ENCODE measurements at regions not wholly inside any gene's neighbourhood (a gene's known extent, or its start where the extent isn't known, plus 50 kb on each side); places are given as distances from the start of the nearest gene placed in this dataset.

- TF ChIP-seq CTCF (IDR thresholded peaks at IDR 0.05; ENCODE audit: low read depth, low read length, missing control alignments) = no peak
- no peak for DNase-seq (ENCODE audit: low read depth)
- H3K4me3 ChIP-seq (ENCODE audit: low read depth, low read length) = no peak overlapping the region
- in situ Hi-C loops (cut with HindIII; ENCODE audit: low sequenced_read_pairs) = no loop called here
These were observed 132.6 kb downstream of the BCOR start for GRCh38 chrX:39965051-39965573.

GRCh38 chrX:39966176-39966575, 131.6 kb downstream of the BCOR start:
- TF ChIP-seq CTCF (IDR thresholded peaks at IDR 0.05; ENCODE audit: low read depth, low read length, missing control alignments) = no peak
- no peak overlapping the region for H3K4me3 ChIP-seq (ENCODE audit: low read depth, low read length)
- in situ Hi-C loops (cut with HindIII; ENCODE audit: low sequenced_read_pairs) = no loop called here
- no peak for DNase-seq (ENCODE audit: low read depth)

- in situ Hi-C loops (cut with HindIII; ENCODE audit: low sequenced_read_pairs) = no loop called here
- no peak for DNase-seq (ENCODE audit: low read depth)
- H3K4me3 ChIP-seq (ENCODE audit: low read depth, low read length) = no peak overlapping the region
- TF ChIP-seq CTCF (IDR thresholded peaks at IDR 0.05; ENCODE audit: low read depth, low read length, missing control alignments) = no peak
These were observed 130.4 kb downstream of the BCOR start for GRCh38 chrX:39967348-39967747.

GRCh38 chrX:39969099-39969818, 128.5 kb downstream of the BCOR start:
- TF ChIP-seq CTCF (IDR thresholded peaks at IDR 0.05; ENCODE audit: low read depth, low read length, missing control alignments) = no peak
- H3K4me3 ChIP-seq (ENCODE audit: low read depth, low read length) = no peak overlapping the region
- in situ Hi-C loops (cut with HindIII; ENCODE audit: low sequenced_read_pairs) = no loop called here
- no peak for DNase-seq (ENCODE audit: low read depth)

GRCh38 chrX:39969819-39970504, 127.8 kb downstream of the BCOR start:
- TF ChIP-seq CTCF (IDR thresholded peaks at IDR 0.05; ENCODE audit: low read depth, low read length, missing control alignments) = no peak
- H3K4me3 ChIP-seq (ENCODE audit: low read depth, low read length) = no peak overlapping the region
- no peak for DNase-seq (ENCODE audit: low read depth)
- in situ Hi-C loops (cut with HindIII; ENCODE audit: low sequenced_read_pairs) = no loop called here

- no peak for TF ChIP-seq CTCF (IDR thresholded peaks at IDR 0.05; ENCODE audit: low read depth, low read length, missing control alignments)
- in situ Hi-C loops (cut with HindIII; ENCODE audit: low sequenced_read_pairs) = no loop called here
- DNase-seq (ENCODE audit: low read depth) = no peak
- H3K4me3 ChIP-seq (ENCODE audit: low read depth, low read length) = no peak overlapping the region
These were observed 126.0 kb downstream of the BCOR start for GRCh38 chrX:39971760-39972159.
